Activated effector memory CD4-positive, alpha-beta T cell treated with Interleukin-2 at 50 U/mL for 16 hours (primary cell): ENCODE measurements at regions not wholly inside any gene's neighbourhood (a gene's known extent, or its start where the extent isn't known, plus 50 kb on each side); places are given as distances from the start of the nearest gene placed in this dataset.
"Not testable (repeated sequence)": the region's sequence is repeated elsewhere in the genome, so short reads cannot be mapped to it uniquely, and the experiment has no call there.

Source experiments
- DNase-seq: peaks from one replicate; pipeline ENCODE4 v3.0.0-alpha.2; 2020

DNA sequence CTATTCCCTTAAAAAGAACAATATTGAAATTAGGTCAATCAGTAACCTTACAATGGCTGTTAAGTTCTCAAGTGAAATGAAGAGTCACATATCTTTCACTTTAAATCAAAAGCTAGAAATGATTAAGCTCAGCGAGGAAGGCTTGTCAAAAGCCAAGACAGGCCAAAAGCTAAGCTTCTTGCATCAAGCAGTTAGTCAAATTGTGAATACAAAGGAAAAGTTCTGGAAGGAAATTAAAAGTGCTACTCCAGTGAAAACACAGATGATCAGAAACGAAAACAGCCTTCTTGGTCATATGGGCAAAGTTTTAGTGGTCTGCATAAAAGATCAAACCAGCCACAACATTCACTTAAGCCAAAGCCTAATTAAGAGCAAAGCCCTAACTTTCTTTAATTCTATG, 402.6 kb upstream of the ZEB2 start:
- DNase-seq: no peak

DNA sequence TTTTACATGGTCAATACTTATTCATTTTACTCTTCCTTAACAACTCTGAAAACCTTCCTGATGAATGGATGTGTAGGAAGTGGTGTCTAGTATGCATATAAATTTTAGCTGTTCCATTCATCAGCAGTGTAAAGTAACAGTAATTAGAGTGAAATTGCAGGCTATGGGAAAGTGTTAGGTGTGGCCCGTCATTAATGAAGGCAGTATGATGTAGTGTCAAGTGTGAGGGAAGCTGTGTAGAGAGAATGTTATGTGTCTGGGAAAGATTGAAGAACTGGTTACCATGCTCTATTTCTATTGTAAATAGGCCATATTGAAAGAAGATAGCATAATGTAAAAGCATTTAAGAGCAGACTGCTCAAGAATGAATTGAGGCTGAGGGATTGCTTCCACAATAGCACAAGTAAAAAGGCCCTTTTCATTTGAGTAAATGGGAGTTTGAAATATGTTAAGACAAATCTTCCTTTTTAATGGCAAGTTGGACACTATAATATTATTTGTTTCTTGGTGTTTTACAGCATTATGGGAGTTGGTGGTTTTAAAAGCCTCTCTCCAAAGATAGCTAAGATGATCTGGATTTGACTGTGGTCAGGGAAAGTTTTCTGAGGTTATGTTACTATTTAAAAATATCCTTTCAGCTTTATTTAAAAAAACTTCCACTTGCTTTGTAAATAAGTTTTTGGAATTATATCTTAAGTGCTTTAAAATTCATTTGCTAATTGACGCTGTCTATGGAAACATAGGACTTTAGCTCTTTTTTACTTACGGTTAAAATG, 401.0 kb upstream of the ZEB2 start:
- no peak for DNase-seq

DNA sequence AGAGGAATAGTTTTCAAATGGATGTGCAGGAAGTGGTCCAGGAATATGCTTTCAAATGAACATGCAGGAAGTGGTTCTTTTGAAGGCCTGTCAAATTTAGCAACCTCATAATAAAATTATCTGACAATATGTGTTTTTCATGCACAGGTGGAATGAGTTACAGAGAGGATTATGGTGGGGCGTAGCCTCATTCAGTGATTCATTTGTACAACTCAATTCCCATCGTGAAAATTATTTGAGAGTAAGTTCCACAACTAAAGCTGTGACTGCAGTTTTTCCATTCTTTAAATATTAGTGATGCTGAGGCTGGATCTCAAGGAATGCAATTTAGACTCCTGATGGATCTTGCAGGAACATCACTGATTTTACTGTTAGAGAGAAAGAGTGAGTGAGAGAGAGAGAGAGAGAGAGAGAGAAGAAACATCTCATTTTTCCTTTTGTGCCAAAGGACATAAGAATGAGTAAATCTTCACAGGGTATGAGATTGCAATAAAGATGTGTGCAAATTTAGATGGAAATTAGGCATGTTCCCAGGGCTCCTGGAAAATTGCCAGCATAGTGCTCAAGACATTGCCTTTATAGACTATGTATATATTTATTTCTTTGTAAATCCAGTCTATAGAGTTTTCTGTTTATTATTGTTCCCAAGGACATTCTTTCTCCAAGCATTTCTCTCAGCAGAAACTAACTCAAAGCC, 394.9 kb upstream of the ZEB2 start:
- no peak for DNase-seq

DNA sequence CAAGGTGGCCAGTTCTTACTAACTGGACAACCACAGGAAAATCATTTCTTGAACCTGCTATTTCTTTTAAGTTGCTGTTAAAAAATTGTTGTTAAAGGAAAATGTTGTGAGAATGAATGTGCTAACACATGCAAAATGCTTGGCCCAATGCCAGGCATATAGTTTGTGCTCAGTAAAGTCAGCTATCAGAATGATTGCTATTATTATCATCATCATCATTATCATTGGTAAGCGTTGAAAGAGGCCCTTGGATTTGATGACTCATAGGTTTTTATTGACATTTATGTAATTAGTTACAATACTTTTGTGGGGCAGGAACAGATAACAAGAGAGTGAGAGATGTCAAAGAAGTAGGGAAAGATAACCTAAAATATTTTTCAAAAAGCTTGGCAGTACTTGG, 394.2 kb upstream of the ZEB2 start:
- no peak for DNase-seq

DNA sequence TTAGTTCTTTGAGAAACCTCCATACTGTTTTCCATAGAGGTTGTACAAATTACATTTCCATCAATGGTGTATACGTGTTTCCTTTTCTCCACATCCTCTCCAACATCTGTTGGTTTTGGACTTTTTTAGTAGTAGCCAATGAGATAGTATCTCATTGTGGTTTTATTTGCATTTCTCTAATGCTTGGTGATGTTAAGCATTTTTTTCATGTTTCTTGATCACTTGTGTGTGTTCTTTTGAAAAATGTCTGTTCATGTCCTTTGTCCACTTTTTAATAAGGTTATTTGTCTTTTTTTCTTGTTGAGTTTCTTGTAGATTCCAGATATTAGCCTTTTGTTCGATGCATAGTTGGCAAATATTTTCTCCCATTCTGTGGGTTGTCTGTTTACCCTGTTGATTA, 392.3 kb upstream of the ZEB2 start:
- DNase-seq: no peak

DNA sequence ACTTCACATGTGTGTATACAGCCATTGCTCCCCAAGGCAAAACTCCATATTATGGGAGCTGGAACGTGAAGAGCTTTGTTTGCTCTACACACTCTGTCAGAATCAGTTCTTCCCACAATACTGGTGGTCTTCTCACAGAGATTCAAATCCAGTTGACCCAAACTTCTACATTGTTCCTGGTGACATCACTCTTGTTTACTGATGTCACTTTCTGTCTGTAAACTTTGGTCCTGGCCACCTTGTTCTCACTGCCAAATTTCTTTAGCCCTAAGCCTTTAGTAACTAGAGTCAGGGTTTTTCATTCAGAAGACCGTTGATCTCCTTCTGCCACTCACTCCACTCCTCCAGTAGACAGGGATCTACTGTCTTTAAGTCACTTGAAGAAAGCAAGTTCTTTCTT, 386.0 kb upstream of the ZEB2 start:
- no peak for DNase-seq

DNA sequence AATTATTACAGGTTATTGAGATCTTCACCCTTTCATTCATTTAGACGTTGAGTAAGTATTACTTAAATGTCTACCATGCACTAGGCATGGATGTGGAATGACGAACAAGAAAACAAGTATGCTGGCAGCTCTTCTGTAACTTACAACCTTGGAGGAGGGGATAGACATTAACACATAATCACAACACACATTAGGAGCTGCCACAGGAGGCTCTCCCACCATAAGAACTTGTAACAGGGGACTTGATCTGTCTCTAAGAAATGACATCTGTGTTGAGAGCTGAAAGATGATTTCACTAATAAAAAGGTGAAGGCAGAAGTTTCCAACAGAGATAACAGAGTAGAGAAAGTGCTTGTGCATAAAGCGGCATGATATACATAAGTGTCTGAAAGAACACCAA, 384.7 kb upstream of the ZEB2 start:
- no peak for DNase-seq

DNA sequence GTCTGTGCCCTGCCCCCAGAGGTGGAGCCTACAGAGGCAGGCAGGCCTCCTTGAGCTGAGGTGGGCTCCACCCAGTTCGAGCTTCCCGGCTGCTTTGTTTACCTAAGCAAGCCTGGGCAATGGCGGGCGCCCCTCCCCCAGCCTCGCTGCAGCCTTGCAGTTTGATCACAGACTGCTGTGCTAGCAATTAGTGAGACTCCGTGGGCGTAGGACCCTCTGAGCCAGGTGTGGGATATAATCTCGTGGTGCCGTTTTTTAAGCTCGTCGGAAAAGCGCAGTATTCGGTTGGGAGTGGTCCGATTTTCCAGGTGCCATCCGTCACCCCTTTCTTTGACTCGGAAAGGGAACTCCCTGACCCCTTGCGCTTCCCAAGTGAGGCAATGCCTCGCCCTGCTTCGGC, 383.1 kb upstream of the ZEB2 start:
- not testable (repeated sequence) for DNase-seq

DNA sequence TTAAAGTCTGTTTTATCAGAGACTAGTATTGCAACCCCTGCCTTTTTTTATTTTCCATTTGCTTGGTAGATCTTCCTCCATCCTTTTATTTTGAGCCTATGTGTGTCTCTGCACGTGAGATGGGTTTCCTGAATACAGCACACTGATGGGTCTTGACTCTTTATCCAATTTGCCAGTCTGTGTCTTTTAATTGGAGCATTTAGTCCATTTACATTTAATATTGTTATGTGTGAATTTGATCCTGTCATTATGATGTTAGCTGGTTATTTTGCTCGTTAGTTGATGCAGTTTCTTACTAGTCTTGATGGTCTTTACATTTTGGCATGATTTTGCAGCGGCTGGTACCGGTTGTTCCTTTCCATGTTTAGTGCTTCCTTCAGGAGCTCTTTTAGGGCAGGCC, 381.5 kb upstream of the ZEB2 start:
- DNase-seq: not testable (repeated sequence)

DNA sequence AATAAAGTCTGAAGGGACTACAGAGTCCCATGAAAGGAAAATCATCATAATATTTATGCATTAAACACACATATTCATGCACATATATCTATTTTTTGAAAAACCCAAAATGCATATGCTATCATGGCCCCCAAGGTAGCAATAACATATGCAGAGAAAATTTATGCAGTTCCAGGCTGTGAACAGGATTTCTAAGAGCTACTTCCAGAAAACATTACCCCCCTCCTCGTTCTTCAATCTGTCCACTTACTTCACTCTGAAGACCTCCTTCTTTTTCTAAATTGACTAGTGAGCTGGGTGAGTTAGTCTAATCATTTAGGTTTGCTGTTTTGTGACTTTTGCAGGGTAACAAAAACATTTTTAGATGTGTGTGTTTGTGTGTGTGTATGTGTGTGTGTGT, 376.4 kb upstream of the ZEB2 start:
- no peak for DNase-seq

DNA sequence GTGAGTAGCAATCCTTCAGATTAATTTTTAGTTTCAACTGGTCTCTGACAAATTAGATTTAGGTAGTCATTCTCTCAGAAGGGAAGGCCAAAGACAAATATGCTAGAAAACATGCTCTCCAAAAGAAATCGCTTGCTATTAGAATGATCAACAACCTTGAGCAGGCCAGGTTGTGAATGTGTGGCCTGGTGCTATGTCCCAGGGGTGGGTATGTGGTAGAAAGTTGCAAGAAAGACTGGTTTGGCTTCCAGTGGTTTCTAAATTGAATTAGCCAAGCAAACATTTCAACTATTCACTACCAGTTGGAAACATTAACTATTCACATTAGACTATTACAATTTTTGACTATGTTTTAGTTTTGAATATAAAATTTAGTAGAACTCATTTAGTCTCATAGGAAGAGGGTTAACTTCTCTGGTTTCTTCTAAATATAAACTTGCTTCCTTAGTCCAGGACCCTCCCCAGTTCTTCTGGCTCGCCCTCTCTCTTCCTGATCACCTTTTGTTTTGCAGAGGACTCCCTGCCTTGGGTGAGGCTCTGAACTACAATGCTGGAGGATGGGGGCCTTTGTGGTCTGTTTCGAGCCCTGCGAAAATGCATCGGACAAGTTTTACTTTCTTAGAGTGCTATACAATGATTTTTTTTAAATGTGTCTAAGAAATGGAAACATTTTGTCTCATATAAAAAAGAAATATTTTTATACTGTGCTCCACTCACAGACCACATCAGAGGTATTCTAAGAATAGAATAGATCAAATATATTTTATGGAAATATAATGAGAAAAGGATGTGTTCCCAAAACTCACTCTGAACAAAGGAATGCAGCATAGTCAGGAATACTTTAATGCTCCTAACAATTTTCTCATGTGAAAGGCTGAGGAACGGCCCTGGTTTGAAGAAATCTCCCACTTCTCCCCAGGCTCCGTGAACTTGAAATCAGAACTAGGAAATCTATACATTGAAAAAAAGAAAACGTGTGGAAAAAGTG, 375.0 kb upstream of the ZEB2 start:
- DNase-seq: no peak

DNA sequence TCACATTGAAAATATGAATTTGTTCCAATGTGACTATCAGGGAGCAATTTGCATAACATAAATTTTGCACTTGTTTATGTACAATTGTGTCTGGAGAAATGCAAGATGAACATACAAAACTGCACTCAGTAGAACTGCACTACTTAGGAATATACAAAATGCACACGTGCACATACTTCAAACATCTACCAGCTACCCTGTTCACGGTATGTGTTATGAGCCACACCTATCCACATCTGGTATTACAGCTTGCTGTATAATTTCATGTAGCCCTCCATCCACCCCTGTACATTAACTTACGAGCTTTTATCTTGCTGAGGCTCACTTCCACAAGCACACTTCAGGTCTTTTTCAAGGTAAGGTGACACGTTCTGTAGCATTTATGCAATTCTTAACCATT, 373.5 kb upstream of the ZEB2 start:
- no peak for DNase-seq

DNA sequence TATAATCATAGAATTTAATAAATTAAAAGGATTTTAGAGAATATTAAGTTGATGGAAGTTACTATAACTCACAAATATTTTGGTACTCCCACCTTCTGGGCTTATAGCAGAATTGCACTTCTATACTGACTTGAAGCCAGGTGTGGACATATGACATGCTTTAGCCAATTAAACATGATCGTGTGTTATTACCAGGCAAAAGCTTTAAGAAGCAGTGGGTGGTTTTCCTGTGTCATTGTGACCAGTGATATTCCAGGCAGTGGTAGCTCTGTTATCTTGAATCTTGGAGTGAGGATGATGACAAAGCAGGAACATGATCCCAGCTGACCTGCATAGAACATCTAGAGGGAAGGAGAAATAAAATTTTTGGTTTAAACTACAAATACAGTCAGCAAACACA, 370.9 kb upstream of the ZEB2 start:
- no peak for DNase-seq

DNA sequence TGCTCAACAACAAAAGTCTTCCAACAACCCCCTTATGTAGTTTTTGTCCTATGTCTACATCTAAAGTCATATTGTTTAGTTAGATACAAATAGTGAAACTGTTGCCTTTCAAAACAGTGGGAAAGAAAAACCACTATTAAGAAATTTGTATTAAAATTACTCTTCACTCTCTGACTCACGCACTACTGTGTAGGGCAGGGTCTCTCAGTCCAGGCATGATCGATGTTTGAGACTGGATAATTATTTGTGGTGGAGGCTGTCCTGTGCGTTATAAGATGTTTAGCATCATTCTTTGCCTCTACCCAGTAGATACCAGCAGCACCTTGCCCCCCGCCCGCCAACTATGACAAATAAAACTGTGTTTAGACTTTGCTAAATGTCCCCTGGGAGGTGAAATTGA, 369.4 kb upstream of the ZEB2 start:
- no peak for DNase-seq

DNA sequence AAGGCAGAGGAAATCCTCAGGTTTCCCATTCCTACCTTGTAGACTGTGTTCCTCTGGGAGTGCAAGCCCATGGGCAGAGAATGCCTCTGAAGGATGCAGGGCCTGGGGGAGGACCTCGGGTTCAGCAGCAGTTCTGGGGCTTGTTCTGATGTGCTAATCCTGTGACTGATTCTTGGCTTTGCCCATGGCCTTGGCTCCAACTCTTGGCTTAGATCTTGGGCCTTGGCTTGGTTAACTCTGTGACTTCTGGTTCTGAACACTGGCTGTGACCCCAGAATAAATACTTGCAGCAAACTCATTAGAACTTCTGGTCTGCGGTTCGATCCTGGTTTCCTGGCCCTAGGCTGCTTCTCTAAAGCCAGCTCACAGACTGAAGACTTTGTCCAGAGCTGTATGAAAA, 366.9 kb upstream of the ZEB2 start:
- DNase-seq: no peak

DNA sequence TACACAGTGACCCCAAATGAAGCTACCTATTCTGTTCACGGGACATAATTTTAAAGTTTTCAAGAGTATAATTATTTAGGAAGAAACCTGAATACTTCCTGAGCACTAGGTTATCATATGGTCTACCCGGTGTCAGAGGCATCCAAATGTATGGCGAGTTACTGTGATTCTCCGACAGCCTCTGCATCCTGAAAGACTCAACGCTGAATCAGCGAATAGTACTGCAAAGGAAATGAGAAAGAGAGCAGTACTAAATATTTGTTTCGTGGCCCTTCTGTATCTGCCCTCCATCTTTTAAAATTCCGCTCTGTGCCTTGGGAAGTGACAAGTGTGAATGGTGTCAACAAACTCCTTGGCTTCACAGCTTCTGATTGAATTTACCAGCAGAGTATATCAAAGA, 358.0 kb upstream of the ZEB2 start:
- no peak for DNase-seq

DNA sequence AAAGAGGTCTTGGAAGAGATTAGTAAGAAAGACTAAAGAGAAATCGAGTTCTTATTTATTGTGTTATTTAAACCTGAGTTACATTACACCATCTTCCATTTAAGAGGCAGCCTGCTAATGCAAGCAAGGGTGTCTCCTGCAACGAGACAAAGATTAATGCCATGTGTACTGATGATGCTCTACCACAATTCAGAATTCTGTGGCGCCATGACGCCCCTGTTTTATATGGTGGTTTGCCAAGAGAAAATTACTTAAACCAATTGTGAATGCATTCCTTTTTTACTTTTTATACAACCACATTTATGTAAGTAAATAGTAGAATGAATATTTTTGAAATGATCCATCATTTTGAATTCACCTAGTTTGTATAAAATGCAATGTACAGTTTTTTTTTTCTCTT, 356.1 kb upstream of the ZEB2 start:
- no peak for DNase-seq

DNA sequence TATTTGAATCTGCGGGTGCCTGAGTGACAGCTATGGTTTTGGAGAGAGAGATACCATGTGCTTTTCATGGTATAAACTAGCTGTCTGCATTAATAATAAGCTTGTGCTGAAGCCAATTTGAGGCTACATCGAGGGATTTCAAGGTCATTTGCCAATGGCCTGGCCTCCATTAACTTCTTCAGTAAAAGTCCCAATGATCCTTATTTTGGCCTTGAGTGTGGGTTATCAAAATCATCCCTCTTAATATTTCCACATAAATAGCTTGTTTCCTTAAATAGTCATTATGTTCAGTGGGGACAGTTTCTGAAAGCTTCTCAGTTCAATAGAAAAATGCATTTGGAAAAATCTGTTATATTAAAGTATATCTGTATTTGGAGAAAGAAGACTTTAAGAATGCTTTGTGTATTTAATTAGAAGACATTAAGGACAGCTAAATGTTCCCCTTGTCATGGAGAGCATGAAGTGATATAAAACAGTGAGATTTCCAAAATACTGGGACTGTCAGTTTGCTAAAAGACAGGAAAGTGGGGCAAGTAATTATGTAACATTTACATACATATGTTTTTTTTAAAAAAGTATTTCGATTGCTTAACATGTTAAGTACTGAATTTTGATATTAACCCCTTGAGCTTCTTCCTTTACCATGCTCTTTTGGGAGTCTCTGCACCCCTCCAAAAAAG, 355.5 kb upstream of the ZEB2 start:
- DNase-seq: no peak

DNA sequence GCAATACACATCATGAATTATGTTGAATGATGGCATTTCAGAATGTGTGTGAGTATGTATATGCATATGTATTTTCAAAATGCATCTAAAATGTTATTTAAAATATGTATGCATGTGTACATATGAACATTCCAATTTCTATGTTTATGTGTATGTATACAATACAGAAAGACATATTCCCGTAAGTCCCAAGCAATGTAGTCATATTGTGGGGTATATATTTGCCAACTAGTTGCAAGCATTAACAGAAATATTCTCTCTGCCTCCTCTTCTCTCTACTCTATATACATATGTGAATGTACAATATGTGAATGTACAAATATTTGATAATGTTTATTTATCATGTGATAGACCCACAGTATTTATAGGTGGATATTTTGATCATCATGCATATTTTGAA, 345.8 kb upstream of the ZEB2 start:
- no peak for DNase-seq

DNA sequence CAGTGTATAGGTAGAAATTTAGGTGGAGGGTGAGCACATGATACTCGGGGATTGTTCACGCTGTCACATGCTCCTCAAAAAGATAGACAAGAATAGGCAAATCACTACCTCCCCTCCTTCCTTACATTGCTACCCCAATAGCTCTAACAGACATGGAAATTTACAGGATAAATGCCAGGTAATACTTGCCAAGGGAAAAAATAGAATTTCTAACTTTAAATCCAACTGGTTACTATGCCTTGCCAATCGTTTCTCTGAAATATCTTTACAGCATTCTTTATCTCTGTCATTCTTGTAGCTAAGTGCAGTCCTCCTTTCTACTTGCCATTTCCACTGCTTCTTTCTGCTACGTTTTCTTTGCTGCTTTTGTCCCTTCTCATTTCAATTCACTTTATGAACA, 339.8 kb upstream of the ZEB2 start:
- no peak for DNase-seq

DNA sequence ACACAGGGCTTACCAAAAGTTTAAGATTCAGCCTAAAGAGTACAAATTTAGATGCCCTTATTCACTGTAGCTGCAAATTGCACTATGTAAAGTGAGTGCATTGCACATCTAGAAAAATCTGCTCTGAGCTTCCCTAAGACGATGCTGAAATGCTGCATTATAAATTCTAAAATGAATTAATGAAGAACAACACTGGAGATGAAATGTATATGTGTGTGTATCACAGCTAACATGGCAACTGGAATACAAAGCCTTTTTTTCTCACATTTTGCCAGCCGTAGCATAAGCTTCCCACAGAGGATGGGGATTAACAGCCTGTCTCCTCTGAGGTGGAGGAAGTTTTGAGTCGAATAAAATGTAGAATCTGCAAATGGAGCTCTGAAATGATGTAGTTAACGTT, 338.3 kb upstream of the ZEB2 start:
- no peak for DNase-seq

DNA sequence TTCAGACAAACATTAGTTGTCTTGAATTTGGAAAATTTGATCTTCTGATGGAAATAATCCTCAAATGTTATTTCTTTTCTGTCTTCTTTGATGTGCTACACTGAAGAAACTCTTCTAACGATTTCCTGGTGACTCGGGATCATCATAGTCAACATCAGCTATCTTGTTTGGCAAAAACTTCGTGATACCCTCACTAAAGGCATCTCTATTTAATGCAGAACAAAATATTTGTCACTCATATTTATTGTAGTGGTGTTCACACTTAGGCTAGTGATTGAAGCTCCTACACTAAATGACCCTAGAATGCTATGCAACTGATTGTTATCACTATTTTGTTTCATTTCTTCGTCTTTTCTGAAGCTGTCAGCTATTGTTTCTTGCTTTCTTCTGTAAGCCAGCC, 334.7 kb upstream of the ZEB2 start:
- DNase-seq: no peak

DNA sequence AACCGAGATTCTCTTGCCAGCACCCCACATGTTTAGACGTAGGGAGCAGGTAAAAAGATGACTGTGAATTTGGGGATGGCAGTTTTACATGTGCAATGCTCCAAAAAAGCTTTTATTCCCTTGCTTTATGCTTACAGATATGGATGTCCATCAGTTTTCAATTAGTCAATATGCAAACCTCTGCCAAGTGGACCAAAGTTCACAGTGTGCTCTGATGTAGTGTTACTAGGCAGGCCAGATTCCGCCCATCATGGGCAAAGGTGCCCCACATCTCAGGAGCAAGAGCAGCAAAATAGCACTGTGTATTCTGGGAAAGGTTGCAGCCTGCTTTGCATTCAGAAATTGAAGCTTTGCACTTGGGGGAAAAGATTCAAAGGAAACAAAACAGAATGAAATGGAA, 329.7 kb upstream of the ZEB2 start:
- no peak for DNase-seq
